AG09309 (cell line): ENCODE measurements at regions not wholly inside any gene's neighbourhood (a gene's known extent, or its start where the extent isn't known, plus 50 kb on each side); places are given as distances from the start of the nearest gene placed in this dataset.

Experiments used
- DNase-seq: peaks from one replicate; pipeline ENCODE4 v3.0.0-alpha.2; 2010; ENCODE audit warnings: low read depth
- H3K4me3 ChIP-seq: 2 replicates; pipeline ENCODE4 v1.5.1; 2011; ENCODE audit warnings: mild to moderate bottlenecking, low read depth, low read length, moderate library complexity; ENCODE audit not compliant: control insufficient read depth
- CTCF ChIP-seq: IDR thresholded peaks from 2 replicates; pipeline ENCODE4 v1.5.1; 2011; ENCODE audit warnings: mild to moderate bottlenecking, low read depth, low read length, inconsistent platforms; ENCODE audit not compliant: insufficient read depth, control insufficient read depth; ENCODE audit errors: missing control alignments

- TF ChIP-seq CTCF: no peak
- H3K4me3 ChIP-seq: no peak overlapping the region
- no peak for DNase-seq
Measured at GRCh38 chrX:110421500-110422455, 63.1 kb downstream of the RTL9 start.

- DNase-seq: no peak
- no peak overlapping the region for H3K4me3 ChIP-seq
- no peak for TF ChIP-seq CTCF
Measured at GRCh38 chrX:110425222-110426154, 66.8 kb downstream of the RTL9 start.

- H3K4me3 ChIP-seq: no peak overlapping the region
- DNase-seq: no peak
- TF ChIP-seq CTCF: no peak
Measured at GRCh38 chrX:110426155-110426504, 67.5 kb downstream of the RTL9 start.

DNA sequence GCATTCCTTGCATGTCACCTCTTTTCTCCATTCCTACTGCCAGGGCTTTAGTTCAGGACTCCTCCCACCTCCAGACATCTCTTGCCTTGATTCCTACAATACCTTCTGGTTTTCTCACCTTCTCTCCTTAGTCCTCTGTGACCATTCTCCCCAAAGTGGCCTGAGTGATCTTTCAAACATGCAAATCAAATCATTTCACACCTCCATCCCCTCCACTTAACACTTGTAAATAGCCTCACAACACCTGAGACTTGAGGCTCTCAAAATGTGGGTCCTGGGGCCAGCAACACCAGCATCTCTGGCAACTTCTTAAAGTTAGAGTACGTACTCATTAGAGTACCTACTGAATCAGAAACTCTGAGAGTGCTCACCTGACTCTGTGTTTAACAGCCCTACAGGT is 68.4 kb downstream of the RTL9 start:
- no peak overlapping the region for H3K4me3 ChIP-seq
- no peak for DNase-seq
- TF ChIP-seq CTCF: no peak

GRCh38 chrX:110428144-110428543 is 69.5 kb downstream of the RTL9 start:
- no peak for TF ChIP-seq CTCF
- no peak for DNase-seq
- H3K4me3 ChIP-seq: no peak overlapping the region

- no peak overlapping the region for H3K4me3 ChIP-seq
- DNase-seq: no peak
- TF ChIP-seq CTCF: no peak
Measured at GRCh38 chrX:110430293-110431076, 71.8 kb downstream of the RTL9 start.
